HG03457 (cell line): ENCODE measurements at regions not wholly inside any gene's neighbourhood (a gene's known extent, or its start where the extent isn't known, plus 50 kb on each side); places are given as distances from the start of the nearest gene placed in this dataset.

Experiments
- ATAC-seq: cut with Tn5 transposase; IDR thresholded peaks from one replicate; pipeline ENCODE4 v1.9.1; 2021; ENCODE audit warnings: moderate number of reproducible peaks; ENCODE audit not compliant: unreplicated experiment

DNA sequence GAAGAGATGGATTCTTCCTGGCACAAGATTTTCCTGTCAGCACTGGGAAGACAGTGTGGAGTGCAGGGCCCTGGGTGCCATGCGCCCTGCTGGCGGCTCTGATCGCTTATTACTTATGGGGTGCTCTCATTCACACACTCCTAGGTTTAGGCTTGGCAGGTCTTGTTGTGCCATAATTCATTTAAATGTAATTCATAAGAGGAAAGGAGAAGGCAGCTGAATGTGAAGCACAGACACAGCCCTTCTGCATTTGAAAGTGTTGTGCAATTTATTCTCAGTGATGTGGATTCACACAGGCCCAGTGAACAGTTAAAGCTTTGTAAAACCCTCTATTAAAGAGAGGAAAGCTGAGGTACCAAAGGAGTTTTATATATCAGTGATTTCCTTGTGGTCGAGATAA, 249.7 kb downstream of the C4orf33 start:
- ATAC-seq = no peak

DNA sequence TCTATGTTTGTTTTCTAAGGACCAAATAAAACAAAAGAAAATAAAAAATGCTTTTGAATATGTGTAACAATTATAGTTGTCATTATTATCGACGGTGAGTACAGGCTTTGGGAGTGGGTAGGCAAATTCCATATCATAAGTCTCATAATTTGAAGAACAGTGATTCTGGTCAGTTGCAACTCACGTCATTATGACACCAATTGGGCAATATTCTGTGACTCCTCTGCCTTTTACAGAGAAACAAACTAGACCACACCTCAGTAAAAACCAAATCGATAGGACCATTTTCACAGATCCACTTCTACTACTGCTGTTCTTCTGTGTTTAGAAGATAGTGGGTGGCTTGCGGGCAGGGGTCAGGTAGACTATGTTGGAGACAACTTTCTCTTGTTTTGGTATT, 250.1 kb downstream of the C4orf33 start:
- no peak for ATAC-seq

DNA sequence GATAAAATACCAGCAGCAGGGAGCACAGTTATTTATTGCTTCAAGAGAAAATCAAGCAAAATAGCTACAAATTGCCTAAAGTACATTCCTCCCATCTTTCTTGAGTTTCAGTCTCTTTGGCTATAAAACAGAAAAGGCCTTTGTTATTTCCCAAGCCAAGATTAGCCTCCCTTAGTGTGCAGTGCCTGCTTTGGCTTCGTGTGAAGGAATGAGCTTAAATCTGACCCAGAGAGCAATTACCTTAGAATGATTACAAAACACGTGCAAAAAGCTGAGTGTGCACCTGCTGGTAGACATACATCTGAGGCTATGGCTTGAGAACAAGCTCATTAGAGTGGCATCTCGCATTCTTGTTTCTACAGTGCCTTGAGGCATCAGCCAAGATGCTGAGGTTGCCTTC, 250.8 kb downstream of the C4orf33 start:
- no peak for ATAC-seq

DNA sequence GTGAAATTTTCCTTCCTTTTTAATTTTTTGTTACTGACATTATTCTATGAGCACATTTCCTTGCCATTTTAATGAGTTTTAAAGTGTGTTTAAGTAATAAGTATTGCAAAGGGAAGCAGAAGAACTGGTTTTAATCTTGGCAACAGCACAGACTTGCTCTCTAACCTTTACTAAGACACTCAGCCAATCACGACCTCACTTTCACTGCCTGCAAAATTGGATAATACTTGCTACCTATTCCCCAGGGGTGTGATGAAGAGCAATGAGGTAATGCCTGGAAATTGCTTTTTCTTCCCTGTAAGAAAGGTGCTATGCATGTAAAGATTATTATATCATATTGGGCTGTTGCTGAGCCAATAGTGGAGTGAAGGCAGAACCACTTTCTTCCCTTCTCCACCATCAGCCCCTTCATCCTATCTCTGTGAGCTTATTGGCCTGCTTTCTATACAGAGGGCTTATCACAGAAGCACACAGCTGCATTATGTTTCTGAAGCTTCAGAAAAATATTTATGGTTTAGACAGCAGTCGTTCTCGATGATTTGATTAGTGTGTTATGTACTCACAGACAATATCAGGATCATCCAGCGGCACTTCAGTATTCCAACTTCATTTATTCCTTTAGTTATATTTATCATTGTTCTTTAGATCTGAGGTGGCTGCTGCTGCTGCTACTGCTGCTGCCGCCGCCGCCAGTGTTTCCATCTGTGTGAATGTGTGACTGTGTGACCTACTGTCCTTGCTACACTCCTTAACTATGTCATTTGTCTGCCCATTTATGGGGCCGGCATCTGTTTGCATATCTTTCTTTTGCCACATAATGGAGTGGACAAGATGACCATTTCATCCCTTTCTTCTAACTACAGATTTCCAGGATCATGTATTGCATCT, 255.1 kb downstream of the C4orf33 start:
- ATAC-seq = no peak

DNA sequence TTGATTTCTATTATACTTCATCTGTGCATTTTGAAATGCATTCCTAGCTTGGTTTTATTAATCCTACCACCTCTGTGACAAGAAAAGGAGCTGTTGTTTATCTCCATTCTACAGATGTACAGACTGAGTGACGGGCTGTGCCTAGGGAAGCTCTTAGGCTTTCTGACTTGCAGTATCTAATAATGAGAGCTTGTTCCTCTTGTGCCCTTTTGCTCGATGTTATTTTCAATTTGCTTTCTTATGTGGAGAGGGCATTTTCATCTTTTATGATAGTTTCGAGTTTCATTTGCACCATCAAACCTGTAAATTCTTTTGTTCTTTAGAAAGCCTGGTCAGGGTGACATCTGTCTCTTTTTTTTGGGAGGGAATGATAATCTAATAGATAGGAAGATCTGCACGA, 256.5 kb downstream of the C4orf33 start:
- no peak for ATAC-seq

DNA sequence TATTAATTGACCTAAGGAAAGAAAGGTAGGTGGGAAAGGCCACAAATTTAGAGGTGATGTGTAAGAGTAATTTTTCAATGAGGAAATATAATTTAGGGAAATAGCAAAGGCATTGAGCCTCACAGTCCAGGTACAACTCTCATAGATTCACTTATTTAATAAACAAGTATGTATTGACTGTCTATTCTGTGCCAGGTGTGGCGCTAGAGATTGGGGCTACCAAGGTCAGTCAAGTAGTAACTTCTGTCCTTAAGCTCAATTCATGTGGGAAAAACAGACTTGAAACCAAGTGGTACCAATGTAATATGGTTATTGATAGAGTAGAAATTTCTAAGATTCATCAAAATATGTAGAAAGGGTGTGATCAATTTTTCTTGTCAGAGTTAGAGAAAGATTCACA, 257.5 kb downstream of the C4orf33 start:
- ATAC-seq = no peak

DNA sequence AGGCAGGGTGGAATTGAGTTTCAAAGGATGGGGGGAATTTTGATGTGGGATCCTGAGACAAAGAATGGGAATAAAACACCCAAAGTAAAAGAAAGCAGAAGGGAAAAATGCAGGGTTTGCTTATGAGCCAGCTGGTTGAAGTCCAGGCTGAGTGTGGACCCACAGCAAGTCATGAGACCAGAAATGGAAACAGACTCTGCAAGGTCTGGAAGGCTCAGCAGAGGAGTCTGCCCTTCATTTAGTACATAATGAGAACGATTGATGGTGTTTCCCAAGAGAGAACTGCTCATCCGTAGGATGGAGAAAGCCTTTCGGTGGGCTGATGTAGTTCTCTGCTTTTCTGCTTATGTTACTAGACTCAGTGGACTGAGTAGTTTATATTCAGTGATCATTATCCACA, 259.1 kb downstream of the C4orf33 start:
- ATAC-seq = no peak

DNA sequence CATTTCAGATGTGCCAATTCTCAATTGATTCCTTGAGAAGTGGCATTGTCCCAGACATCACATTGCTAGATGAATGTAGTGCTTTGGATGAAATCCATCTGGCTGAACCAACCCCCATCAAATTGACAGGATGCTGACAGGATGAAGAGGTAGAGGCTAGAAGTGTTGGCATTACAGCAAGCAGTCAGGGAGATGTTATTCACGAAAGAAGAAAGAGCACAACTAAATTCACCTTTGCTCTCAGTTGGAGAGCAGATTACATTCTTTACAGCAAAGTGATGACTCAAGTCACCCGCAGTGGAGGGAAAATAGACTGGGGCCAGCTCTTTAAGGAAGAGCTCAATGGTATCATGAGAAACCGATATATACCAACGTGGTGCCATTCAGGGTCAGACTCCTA, 259.6 kb downstream of the C4orf33 start:
- ATAC-seq = no peak

DNA sequence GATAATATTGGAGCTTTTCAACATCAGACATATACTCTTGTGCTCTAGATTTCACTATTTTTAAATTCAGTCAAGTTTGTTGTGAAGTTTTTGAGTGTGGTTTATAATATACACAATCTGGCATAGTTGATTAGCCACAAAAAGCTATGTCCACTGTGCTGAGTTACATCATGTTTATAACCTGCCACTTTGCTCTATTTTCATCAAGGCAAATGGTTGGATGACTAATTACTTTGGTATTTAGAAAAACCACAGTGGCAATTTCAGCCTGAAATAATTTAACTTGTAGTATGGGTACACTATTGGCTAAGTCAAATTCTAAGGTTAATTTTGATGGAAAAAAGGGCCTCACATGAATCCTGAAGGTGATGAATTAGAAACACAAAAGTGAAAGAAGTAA, 262.6 kb downstream of the C4orf33 start:
- no peak for ATAC-seq

DNA sequence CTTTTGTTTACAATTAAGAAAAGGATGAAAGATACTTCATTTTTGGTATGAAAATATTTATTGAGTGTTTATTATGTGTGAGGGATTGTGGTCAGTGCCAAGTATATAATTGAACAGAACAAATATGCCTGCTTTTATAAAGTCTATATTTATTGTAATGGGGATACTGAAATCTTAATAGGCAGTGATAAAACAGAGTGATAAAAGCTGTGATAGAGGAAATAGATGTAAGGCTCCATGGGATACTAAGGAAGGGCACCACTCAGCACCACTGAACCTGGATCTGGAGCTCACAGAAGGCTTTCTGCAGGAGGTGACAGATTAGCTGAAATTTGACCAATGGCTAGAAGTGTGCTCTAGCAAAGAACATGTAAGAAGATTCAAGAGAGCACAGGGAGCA, 263.5 kb downstream of the C4orf33 start:
- no peak for ATAC-seq

DNA sequence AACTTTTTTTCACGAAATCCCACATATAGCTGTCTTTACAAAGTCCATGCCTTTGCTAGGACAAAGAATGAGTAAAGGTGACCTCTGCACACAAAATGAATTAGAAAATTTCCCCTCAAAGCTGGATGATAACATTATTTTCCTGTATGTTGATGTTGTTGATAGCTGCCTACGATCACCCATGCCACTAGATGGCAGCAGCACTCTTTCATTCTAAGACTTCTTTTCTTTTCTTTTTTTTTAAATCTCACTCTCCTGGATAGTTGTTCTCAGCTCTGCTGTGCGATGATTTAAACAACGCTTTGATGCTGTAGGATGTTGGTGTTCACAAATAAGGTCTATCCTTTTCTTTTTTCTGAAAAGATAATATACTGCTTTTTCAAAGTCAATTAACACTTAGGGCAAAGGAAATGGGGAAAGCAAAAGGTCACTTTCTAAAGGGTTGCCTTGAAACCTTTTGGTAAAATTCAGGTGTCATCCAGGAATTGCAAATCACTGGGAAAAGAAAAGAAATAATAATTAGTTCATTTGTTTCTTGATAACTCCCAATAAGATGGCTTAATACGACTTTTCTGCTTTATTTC, 266.8 kb downstream of the C4orf33 start:
- ATAC-seq = peak; percentile 53

DNA sequence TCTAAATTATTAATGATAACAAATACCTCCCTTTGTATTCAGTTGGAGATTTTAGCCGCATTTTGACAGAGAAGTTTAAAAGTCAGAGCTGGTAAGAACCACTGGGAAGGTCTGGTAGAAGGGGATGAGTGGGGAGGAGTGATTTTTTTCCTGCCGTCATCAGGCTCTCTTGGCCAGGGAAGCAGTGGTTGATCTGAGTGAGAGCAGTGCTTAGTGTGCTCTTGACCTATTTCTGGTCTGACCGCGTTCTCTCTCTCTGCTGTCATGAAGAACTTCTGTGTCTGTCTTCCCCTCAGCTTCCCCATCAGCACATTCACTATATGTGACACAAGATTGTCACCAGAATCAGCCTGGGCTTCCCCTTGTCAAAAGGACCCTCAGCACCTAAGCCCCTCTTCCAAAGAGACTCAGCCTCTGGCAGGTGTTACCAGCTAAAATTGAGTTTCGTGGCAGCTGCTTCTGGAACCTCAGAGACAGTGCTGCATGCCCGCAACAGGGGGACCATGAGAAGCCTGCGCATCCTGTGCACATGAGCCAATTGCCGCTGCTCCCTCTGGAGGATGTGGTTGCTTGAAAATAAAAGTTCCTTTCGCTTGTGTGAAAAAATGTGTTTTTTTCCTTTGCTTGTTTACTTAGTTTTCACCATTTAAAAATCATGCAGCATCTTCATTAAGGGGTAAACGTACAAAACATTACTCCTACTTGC, 268.9 kb downstream of the C4orf33 start:
- no peak for ATAC-seq

DNA sequence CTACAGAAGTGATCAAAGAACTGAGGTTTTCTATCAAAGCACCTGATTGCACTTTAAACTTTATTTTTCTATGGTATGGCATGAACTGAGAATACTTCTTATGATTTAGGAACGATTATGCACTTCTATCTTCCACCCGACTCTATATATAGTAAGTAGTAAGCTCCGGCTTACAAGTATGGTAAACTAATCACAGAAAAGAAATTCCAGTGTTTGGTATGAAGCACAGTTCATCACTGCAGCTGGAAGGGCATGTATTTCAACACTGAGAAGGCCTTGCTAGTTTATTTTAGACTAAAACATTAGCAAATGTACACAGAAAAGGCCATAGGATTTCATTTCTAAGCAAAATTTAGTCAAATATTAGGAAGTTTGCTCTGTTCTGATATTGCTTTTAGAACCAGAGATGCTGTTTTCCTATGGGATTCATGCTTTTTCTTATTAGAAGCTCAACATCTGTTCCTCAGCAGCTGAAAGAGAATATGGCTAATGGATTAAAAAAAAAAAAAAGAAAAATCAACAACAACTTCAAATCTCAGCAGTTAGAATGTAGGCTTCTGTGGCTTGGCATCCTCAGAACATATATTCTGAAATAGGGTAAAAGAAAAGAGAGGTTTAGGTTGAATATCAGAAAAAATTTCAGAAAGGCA, 273.5 kb downstream of the C4orf33 start:
- no peak for ATAC-seq

DNA sequence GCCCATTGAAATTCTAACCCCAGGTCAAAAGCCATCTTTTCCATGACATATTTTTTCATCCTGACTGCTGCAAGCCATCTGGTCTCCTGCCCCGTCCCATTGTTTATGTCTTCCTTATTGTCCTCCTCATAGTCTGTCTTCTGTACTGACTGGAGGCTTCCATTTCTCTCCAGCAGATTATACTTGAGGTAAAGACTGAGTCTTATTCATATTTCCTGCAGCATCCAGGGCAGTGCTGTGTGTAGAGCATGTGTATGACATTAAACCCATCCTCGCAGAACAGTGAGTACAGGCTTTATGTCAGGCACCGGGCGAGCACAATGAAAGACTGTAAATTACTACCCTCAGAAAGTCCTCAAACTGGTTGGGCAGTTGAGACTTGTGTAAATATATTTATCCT, 275.1 kb downstream of the C4orf33 start:
- ATAC-seq = no peak

DNA sequence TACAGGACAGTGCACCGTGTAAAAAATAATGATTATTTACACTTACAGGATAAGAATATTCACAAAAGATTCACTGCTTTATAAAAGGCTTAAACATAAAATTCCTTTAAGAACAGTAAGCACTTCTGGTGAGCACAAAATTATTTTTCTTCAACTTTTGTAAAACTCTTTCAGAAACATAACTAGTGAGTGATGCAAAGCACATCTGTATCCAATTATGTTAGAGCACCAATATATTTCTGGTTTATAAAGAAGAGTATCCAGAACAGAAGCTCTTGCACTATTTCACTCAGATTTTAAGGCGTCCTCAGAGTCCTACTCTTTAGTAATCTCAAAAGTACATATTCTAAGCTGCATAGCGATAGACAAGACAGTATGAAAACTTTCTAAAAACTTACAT, 276.0 kb downstream of the C4orf33 start:
- no peak for ATAC-seq

DNA sequence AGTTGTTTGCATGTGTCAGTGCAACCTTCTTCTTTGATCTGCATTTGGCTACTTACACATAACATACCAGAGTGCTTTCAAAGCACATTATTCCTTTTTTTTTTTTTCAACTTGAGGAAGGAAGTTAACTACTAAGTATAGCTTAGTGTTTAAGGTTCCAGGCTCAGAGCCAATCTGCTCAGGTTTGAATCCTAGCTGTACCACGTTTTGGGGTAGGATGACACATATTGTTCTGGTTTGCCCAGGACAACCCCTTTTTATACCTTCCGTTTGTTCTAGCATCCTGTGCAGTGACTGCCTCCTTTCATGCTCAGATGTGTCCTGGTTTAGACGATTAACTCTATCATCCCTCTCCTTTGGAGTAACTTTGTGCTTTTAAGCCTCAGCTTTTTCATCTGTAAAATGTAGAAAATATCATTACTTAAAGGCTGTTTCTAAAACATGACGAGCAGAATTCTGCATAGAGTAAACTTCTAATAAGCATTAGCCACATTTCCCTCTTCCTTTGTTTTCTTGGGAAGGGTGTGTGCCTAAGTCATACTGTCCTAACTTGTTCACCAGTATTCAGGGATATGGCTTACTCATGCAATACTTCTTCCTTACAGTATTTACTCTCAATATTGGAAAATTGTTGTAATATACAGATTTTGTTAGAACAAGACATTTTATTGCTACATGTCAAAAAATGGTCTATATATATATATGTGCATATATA, 281.3 kb downstream of the C4orf33 start:
- no peak for ATAC-seq

DNA sequence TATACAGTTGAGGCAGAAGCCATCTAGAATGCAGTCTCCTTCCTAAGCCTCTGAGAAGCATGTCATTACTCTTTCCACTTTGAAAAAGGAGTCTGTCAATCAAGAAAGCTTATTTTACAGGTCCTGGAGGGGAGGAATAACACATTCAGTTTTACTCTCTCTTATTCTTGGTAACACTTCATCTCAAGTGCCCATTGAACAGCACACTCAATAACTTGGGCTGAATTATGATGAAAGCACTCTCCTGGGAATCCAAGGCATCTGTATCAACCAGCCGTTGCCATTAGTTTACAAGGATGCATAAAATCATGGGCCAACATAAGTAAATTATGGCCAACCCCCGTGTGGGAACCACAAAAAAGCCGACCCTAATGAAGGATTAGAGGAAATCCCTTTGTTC, 282.4 kb downstream of the C4orf33 start:
- no peak for ATAC-seq

DNA sequence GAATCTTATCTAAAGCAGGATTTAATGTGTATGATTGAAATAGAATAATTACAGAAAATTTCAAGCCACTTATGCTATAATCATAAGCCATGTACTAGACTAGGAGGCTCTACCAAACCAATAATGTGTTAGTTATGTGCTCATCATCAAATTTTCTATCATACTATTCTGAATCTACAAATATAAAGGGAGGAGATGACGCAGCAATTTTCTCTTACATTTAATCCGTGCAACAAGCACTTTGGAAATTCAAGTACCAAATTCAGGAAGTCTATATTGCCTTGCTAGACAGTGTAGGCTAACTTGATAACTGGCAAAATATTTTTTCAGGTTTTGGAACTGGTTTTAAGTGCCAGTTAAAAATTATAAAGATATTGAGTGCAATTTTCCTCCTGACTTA, 283.5 kb downstream of the C4orf33 start:
- ATAC-seq = no peak

DNA sequence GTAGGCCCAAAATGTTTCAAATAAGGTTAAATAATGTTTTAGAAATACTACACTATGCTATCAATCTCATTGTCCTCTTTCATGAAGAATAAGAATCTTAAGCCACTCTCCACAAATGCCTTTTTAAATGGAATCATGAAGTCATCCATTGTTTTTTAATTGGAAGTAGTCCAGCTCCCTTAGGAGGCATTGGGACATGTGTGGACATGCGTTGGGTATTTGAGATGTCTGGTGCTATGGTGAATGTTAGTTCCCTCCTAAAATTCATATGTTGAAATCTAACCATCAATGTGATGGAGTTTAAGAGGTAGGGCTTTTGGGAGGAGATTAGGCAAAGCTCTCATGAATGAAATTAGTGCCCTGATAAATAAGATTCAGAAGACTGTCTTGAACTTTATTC, 289.0 kb downstream of the C4orf33 start:
- no peak for ATAC-seq

DNA sequence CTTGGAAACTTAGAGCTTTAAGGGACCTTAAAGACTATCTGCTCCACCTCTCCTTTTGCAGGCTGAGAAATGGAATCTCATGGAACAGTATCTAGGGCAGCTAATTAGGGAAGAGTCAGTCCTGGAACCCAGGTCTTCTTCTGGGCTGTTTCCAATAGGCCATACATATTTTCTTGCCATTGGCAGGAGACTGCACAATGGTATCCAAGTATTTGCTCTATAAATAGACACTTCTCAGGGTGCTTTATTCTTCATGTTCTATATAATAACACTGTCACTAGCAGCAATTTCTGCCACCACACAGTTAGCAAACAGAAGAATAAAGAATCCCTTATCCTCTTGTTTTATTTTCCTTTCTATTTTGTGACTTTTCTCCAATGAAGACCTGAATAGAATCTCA, 291.7 kb downstream of the C4orf33 start:
- ATAC-seq = no peak

DNA sequence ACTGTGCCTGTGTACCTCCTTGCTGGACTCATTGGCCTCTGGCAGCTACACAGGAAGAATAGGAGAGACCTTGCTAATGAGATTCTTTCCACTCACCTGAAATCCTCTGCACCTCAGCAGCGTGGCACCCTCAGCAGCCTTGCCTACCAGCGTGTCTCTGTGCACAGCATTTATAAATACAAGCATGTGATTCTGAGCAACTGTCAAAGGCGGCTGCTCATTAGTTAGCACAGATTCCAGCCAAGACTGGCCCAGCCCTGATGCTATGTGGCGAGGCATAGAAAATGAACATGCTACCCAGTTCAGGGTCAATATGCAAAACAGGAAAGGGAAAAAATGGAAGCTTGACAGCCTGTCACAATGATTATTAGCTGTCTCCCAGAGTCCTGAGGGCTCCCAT, 298.0 kb downstream of the C4orf33 start:
- ATAC-seq = no peak
